ENCODE measurements at regions not wholly inside any gene's neighbourhood (a gene's known extent, or its start where the extent isn't known, plus 50 kb on each side); places are given as distances from the start of the nearest gene placed in this dataset.

DNA sequence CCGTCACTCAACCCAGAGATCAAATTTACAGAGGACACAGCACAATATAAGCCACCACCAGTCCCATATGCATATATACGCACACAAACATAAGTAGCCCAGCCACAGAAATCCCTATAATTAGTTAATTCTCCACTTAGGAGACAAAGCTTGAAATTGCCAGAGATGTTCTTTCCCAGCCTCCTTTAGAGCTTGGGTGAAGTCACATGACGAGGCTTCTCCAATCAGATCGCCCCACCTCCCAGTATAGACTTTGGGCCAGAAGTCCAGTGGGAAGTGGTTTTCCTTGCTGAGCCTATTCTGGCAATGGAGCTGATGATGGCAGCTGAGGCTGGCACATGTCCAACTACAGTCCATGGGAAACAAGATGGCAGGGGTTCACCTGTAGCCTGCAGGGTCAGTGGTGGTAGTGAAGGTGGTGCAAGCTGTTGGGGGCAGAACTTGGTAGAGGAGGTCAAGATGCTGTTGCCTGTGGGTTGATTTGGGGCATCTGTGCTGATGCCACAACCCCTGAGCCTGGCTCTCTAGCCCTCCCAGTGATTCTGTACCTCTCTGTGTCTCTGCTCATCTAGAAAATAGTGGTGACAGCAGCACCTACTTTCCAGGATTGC is 535.9 kb downstream of the MATN1 start:
- H3K36me3 ChIP-seq, result no peaks in the 10 kb centered on the region
- 94 to 97% methylated on average over 2 to 4 of the region's 4 CpGs for WGBS, 2 donors
- no peak for DNase-seq
- no peaks in the 10 kb centered on the region for H3K27me3 ChIP-seq
- H3K27ac ChIP-seq, result no peak overlapping the region
- no peak overlapping the region for H3K4me3 ChIP-seq
- H3K9me3 ChIP-seq, result no peaks in the 10 kb centered on the region
- peaks cover 0 to 7% (median 5%) of the 10 kb centered on the region in 4 donors for H3K4me1 ChIP-seq
- ATAC-seq (ENCODE audit: low FRiP score in 2 of 2), result no peak
- no peak for TF ChIP-seq EP300 (IDR thresholded peaks at IDR 0.05)
- TF ChIP-seq POLR2A (IDR thresholded peaks at IDR 0.05), result no peak
- TF ChIP-seq POLR2AphosphoS5 (IDR thresholded peaks at IDR 0.05), result no peak
- TF ChIP-seq, protein P1, sequence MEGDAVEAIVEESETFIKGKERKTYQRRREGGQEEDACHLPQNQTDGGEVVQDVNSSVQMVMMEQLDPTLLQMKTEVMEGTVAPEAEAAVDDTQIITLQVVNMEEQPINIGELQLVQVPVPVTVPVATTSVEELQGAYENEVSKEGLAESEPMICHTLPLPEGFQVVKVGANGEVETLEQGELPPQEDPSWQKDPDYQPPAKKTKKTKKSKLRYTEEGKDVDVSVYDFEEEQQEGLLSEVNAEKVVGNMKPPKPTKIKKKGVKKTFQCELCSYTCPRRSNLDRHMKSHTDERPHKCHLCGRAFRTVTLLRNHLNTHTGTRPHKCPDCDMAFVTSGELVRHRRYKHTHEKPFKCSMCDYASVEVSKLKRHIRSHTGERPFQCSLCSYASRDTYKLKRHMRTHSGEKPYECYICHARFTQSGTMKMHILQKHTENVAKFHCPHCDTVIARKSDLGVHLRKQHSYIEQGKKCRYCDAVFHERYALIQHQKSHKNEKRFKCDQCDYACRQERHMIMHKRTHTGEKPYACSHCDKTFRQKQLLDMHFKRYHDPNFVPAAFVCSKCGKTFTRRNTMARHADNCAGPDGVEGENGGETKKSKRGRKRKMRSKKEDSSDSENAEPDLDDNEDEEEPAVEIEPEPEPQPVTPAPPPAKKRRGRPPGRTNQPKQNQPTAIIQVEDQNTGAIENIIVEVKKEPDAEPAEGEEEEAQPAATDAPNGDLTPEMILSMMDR (IDR thresholded peaks at IDR 0.05), result no peak

DNA sequence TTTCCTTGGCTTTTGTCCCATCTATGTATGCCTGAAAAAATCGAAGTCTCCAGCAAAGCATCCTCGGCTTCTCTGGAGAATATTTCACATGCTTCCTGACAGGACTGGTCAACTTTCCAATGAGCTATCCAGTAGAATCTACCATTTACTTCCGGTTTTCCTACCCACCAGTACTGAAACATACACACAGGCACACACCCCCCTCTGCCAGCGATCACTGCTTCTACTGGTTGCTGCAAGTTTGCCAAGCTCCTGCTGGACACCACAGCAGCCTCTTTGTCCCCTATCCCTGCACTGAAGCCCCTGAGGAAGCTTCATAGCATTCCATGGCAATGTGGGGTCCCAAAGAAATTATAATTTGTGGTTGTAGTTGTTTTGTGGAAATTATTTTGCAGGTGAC is 536.8 kb downstream of the MATN1 start:
- no peak for ATAC-seq (ENCODE audit: low FRiP score in 2 of 2)
- Histone ChIP-seq H3K36me3 (no peaks in the 10 kb centered on the region), H3K4me1 (peaks cover 0 to 7% (median 5%) of the 10 kb centered on the region in 4 donors), H3K27me3 (no peaks in the 10 kb centered on the region), H3K4me3 (no peak overlapping the region), H3K27ac (no peak overlapping the region), H3K9me3 (no peaks in the 10 kb centered on the region)
- TF ChIP-seq EP300 (IDR thresholded peaks at IDR 0.05) (no peak), POLR2A (IDR thresholded peaks at IDR 0.05) (no peak), POLR2AphosphoS5 (IDR thresholded peaks at IDR 0.05) (no peak)
- TF ChIP-seq, protein P1 (IDR thresholded peaks at IDR 0.05), result no peak
- 38 to 84% methylated on average over 4 of the region's 4 CpGs for WGBS, 2 donors
- DNase-seq, result no peak

DNA sequence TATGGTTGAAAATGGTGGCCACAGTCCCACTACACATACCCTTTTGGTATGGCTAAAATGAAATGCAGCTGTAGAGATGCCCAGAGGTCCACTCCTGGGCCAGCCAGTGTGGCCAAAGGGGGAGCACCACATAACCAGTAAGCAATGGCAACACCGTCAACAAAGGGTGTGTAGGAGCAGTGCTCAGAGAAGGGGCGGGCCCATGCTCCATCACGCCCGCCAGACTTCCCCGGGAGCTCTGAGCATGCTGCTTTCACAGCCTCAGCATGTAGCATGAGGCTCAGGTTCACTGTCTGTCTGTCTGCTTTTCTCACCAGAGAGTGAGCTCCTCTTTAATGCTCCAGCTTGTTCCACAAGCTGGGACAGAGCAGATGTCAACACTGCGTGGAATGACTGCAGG is 537.6 kb downstream of the MATN1 start:
- H3K27me3 ChIP-seq, result no peaks in the 10 kb centered on the region
- no peak for DNase-seq
- H3K4me3 ChIP-seq, result no peak overlapping the region
- H3K4me1 ChIP-seq, result peaks cover 0 to 4% (median 3%) of the 10 kb centered on the region in 4 donors
- H3K27ac ChIP-seq, result no peak overlapping the region
- H3K36me3 ChIP-seq, result no peaks in the 10 kb centered on the region
- no peak for ATAC-seq (ENCODE audit: low FRiP score in 2 of 2)
- WGBS, 2 donors, result 56 to 70% methylated on average over 5 to 6 of the region's 6 CpGs
- H3K9me3 ChIP-seq, result no peaks in the 10 kb centered on the region
- TF ChIP-seq POLR2AphosphoS5 (IDR thresholded peaks at IDR 0.05) (no peak), POLR2A (IDR thresholded peaks at IDR 0.05) (no peak), EP300 (IDR thresholded peaks at IDR 0.05) (no peak)
- TF ChIP-seq, protein P1 (IDR thresholded peaks at IDR 0.05), result no peak

DNA sequence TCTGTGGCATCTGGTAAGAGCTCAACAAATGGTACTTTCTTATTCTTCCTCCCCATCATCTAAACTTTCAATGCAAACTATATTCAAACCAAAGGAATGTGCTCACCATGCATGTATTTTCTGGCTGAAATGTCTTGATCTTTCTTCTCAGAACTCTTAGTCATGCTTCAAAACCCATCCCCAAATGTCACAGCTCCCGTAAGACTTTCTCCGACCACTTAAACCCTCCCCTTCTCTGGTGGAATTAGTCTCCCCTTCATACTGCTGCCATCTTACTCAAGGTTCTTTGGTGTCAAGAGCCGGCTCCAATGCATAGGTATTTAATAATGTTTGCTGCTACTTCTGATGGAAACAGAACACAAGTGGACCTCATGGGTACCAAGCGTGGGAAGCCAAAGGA is 538.1 kb downstream of the MATN1 start:
- Histone ChIP-seq H3K36me3 (no peaks in the 10 kb centered on the region), H3K27me3 (no peaks in the 10 kb centered on the region), H3K27ac (no peak overlapping the region), H3K4me3 (no peak overlapping the region), H3K9me3 (no peaks in the 10 kb centered on the region), H3K4me1 (no peaks in the 10 kb centered on the region)
- no peak for DNase-seq
- no peak for ATAC-seq (ENCODE audit: low FRiP score in 2 of 2)
- TF ChIP-seq POLR2A (IDR thresholded peaks at IDR 0.05) (no peak), EP300 (IDR thresholded peaks at IDR 0.05) (no peak), POLR2AphosphoS5 (IDR thresholded peaks at IDR 0.05) (no peak)
- TF ChIP-seq, protein P1 (IDR thresholded peaks at IDR 0.05), result no peak
- 93% methylated on average over 4 of the region's 4 CpGs for WGBS, 2 donors

All from upper lobe of left lung (tissue), 6 donors.